SK-N-SH (cell line): ENCODE measurements at regions not wholly inside any gene's neighbourhood (a gene's known extent, or its start where the extent isn't known, plus 50 kb on each side); places are given as distances from the start of the nearest gene placed in this dataset.

Experiments used
- EP300 ChIP-seq, 2 experiments: IDR thresholded peaks; 2 replicates each; pipeline versions ENCODE4 v1.4.0 to v1.6.1; 2012; ENCODE audit warnings: borderline replicate concordance in 1 of 2, low read depth in 1 of 2, low read length in 1 of 2
- MXI1 ChIP-seq: IDR thresholded peaks from 2 replicates; pipeline ENCODE4 v1.6.1; 2012; ENCODE audit warnings: mild to moderate bottlenecking, low read depth, low read length, improper control_type of control experiment
- NFIC ChIP-seq: IDR thresholded peaks from 2 replicates; pipeline ENCODE4 v1.4.0; 2012; ENCODE audit warnings: borderline replicate concordance
- POLR2AphosphoS5 ChIP-seq: IDR thresholded peaks from 2 replicates; pipeline ENCODE4 v1.6.1; 2012; ENCODE audit warnings: low read depth, low read length
- RAD21 ChIP-seq: IDR thresholded peaks from 2 replicates; pipeline ENCODE4 v1.6.1; 2012; ENCODE audit warnings: mild to moderate bottlenecking, low read length
- TAF1 ChIP-seq: IDR thresholded peaks from 2 replicates; pipeline ENCODE4 v1.6.1; 2012; ENCODE audit warnings: low read depth, mild to moderate bottlenecking, low read length, moderate library complexity, borderline replicate concordance
- TF ChIP-seq, protein P1 (sequence below): fragments of 200-600 bp; sonication (generic); IDR thresholded peaks from 2 replicates; pipeline ENCODE4 v1.6.1; 2017; ENCODE audit warnings: antibody characterized with exemption, mild to moderate bottlenecking, moderate library complexity
- TF ChIP-seq, protein P2 (sequence below): IDR thresholded peaks from 2 replicates; pipeline ENCODE4; 2012

DNA sequence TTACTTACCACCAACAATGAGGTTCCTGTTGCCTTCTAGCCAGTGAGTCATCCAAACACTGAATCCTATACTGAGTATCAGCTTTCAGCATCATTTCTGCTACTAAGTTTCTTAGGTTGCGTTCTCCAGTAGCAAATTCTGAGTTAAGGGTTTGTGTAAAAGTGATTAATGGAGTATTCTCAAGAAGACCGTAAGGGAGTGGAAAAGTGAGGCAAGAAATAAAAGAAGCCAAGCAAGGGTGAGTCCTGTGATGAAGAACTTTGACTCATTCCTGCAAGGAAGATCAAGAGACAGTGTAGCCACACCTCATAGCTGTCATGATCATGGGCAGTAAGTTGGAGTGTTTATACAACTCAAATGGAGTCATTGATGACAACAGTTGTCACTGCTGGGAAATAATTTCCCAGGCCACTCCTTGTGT, 446.2 kb downstream of the RAPGEF2 start:
- TF ChIP-seq, protein P1, sequence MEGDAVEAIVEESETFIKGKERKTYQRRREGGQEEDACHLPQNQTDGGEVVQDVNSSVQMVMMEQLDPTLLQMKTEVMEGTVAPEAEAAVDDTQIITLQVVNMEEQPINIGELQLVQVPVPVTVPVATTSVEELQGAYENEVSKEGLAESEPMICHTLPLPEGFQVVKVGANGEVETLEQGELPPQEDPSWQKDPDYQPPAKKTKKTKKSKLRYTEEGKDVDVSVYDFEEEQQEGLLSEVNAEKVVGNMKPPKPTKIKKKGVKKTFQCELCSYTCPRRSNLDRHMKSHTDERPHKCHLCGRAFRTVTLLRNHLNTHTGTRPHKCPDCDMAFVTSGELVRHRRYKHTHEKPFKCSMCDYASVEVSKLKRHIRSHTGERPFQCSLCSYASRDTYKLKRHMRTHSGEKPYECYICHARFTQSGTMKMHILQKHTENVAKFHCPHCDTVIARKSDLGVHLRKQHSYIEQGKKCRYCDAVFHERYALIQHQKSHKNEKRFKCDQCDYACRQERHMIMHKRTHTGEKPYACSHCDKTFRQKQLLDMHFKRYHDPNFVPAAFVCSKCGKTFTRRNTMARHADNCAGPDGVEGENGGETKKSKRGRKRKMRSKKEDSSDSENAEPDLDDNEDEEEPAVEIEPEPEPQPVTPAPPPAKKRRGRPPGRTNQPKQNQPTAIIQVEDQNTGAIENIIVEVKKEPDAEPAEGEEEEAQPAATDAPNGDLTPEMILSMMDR, result no peak
- TF ChIP-seq POLR2AphosphoS5, result no peak
- TF ChIP-seq MXI1, result no peak
- TF ChIP-seq, protein P2, sequence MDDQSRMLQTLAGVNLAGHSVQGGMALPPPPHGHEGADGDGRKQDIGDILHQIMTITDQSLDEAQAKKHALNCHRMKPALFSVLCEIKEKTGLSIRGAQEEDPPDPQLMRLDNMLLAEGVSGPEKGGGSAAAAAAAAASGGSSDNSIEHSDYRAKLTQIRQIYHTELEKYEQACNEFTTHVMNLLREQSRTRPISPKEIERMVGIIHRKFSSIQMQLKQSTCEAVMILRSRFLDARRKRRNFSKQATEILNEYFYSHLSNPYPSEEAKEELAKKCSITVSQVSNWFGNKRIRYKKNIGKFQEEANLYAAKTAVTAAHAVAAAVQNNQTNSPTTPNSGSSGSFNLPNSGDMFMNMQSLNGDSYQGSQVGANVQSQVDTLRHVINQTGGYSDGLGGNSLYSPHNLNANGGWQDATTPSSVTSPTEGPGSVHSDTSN, result no peak
- no peak for TF ChIP-seq RAD21
- no peak for TF ChIP-seq EP300 (IDR thresholded peaks at IDR 0.05; ENCODE audit: borderline replicate concordance in 1 of 2, low read depth in 1 of 2, low read length in 1 of 2)
- TF ChIP-seq TAF1, result no peak
- no peak for TF ChIP-seq NFIC
